ENCODE measurements at regions not wholly inside any gene's neighbourhood (a gene's known extent, or its start where the extent isn't known, plus 50 kb on each side); places are given as distances from the start of the nearest gene placed in this dataset.

DNA sequence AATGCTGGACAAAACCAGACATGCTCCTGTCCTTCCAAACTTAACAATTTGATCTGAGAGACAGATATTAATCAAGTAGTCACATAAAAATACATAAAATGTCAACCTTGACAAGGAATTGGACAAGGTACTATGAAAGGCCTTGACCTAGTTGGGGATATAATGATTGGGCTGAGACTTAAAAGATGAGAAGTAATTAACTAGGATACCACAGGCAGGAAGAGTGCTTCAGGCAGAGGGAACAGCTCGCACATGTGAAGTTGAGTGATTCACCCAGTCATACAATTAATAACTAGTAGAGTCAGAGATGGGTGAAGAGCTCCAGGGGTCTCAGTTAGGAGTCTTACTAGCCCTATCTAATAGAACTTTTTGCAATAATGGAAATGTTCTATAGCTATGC, 259.5 kb downstream of the MSRB3 start:
- H2AFZ ChIP-seq (ENCODE audit: low read length) = no peak overlapping the region
- no peaks in the 10 kb centered on the region for H3F3A ChIP-seq (ENCODE audit: insufficient read depth, low read length)
- no peaks in the 10 kb centered on the region for H3K79me2 ChIP-seq (ENCODE audit: low read length)
- no peaks in the 10 kb centered on the region for H3K36me3 ChIP-seq (replicated peaks; ENCODE audit: insufficient read depth, low read length)
- H3K9ac ChIP-seq (ENCODE audit: low read length) = no peak overlapping the region
- TF ChIP-seq EZH2 (optimal IDR thresholded peaks at IDR 0.05; ENCODE audit: low read depth, low read length) (no peak), EZH2phosphoT487 (IDR thresholded peaks at IDR 0.05; ENCODE audit: low read length) (no peak)
- TF ChIP-seq, protein P1, sequence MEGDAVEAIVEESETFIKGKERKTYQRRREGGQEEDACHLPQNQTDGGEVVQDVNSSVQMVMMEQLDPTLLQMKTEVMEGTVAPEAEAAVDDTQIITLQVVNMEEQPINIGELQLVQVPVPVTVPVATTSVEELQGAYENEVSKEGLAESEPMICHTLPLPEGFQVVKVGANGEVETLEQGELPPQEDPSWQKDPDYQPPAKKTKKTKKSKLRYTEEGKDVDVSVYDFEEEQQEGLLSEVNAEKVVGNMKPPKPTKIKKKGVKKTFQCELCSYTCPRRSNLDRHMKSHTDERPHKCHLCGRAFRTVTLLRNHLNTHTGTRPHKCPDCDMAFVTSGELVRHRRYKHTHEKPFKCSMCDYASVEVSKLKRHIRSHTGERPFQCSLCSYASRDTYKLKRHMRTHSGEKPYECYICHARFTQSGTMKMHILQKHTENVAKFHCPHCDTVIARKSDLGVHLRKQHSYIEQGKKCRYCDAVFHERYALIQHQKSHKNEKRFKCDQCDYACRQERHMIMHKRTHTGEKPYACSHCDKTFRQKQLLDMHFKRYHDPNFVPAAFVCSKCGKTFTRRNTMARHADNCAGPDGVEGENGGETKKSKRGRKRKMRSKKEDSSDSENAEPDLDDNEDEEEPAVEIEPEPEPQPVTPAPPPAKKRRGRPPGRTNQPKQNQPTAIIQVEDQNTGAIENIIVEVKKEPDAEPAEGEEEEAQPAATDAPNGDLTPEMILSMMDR (IDR thresholded peaks at IDR 0.05; ENCODE audit: low read length) = no peak
- no peaks in the 10 kb centered on the region for H3K9me3 ChIP-seq (replicated peaks; ENCODE audit: insufficient read depth, low read length)
- no peak overlapping the region for H3K4me3 ChIP-seq (ENCODE audit: low read length)
- H3K4me1 ChIP-seq (ENCODE audit: low read length) = no peaks in the 10 kb centered on the region
- no peaks in the 10 kb centered on the region for H3K9me2 ChIP-seq (replicated peaks; ENCODE audit: insufficient read depth, low read length)
- H3K27me3 ChIP-seq (replicated peaks; ENCODE audit: insufficient read depth, low read length) = no peaks in the 10 kb centered on the region
- no peak for DNase-seq
- no peaks in the 10 kb centered on the region for H4K20me1 ChIP-seq (ENCODE audit: insufficient read depth, low read length)
- no peak overlapping the region for H3K27ac ChIP-seq (ENCODE audit: low read length)
- no peak overlapping the region for H3K4me2 ChIP-seq (ENCODE audit: low read depth, low read length)

DNA sequence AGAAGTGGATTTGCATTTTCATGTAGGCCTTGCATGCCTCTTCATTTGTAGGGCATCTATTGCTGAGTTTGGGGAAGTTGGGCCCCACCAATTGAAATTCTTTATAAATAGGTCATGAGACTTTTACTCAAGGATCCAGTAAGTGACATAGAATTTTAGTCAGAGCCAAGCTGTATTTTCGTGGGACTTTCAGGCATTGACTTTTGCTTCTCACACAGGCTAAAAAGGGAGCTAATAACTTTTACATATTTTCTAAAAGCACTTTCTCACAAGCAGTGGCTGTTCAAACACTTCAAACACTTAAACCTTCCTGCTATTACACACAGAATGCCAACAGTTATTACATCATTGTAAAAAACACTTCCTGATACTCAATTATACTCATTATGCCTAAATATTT, 260.5 kb downstream of the MSRB3 start:
- Histone ChIP-seq H3K36me3 (replicated peaks; ENCODE audit: insufficient read depth, low read length) (no peaks in the 10 kb centered on the region), H3K27me3 (replicated peaks; ENCODE audit: insufficient read depth, low read length) (no peaks in the 10 kb centered on the region), H3K4me3 (ENCODE audit: low read length) (no peak overlapping the region), H2AFZ (ENCODE audit: low read length) (no peak overlapping the region), H3K79me2 (ENCODE audit: low read length) (no peaks in the 10 kb centered on the region), H3K9ac (ENCODE audit: low read length) (no peak overlapping the region), H4K20me1 (ENCODE audit: insufficient read depth, low read length) (no peaks in the 10 kb centered on the region), H3K4me2 (ENCODE audit: low read depth, low read length) (no peak overlapping the region), H3F3A (ENCODE audit: insufficient read depth, low read length) (no peaks in the 10 kb centered on the region), H3K9me3 (replicated peaks; ENCODE audit: insufficient read depth, low read length) (no peaks in the 10 kb centered on the region), H3K9me2 (replicated peaks; ENCODE audit: insufficient read depth, low read length) (no peaks in the 10 kb centered on the region), H3K4me1 (ENCODE audit: low read length) (no peaks in the 10 kb centered on the region), H3K27ac (ENCODE audit: low read length) (no peak overlapping the region)
- DNase-seq = no peak
- TF ChIP-seq EZH2 (optimal IDR thresholded peaks at IDR 0.05; ENCODE audit: low read depth, low read length) (no peak), EZH2phosphoT487 (IDR thresholded peaks at IDR 0.05; ENCODE audit: low read length) (no peak)
- TF ChIP-seq, protein P1 (IDR thresholded peaks at IDR 0.05; ENCODE audit: low read length) = no peak

DNA sequence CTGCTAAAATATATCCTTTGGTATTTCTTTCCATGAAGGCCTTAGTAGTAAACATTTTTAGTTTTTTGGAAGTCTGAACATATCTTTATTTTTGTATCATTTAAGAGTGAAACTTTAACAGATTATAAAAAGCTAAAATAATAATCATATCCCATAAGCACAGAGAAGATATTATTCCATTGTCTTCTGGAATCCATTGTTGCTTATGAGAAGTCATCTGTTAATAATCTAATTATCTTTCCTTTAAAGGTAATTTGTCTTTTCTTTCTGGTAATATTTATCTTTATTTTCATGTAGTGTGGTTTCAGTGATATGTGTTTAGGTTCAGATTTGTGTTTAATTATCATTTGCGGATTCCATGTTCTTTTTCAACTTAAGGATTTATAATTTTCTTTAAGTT, 261.7 kb downstream of the MSRB3 start:
- no peak for TF ChIP-seq EZH2 (optimal IDR thresholded peaks at IDR 0.05; ENCODE audit: low read depth, low read length)
- TF ChIP-seq EZH2phosphoT487 (IDR thresholded peaks at IDR 0.05; ENCODE audit: low read length) = no peak
- TF ChIP-seq, protein P1 (IDR thresholded peaks at IDR 0.05; ENCODE audit: low read length) = no peak
- Histone ChIP-seq H3K4me1 (ENCODE audit: low read length) (no peaks in the 10 kb centered on the region), H3K27me3 (replicated peaks; ENCODE audit: insufficient read depth, low read length) (no peaks in the 10 kb centered on the region), H3K36me3 (replicated peaks; ENCODE audit: insufficient read depth, low read length) (no peaks in the 10 kb centered on the region), H3F3A (ENCODE audit: insufficient read depth, low read length) (no peaks in the 10 kb centered on the region), H3K4me2 (ENCODE audit: low read depth, low read length) (no peak overlapping the region), H3K27ac (ENCODE audit: low read length) (no peak overlapping the region), H3K4me3 (ENCODE audit: low read length) (no peak overlapping the region), H4K20me1 (ENCODE audit: insufficient read depth, low read length) (no peaks in the 10 kb centered on the region), H3K9ac (ENCODE audit: low read length) (no peak overlapping the region), H3K9me3 (replicated peaks; ENCODE audit: insufficient read depth, low read length) (no peaks in the 10 kb centered on the region), H2AFZ (ENCODE audit: low read length) (no peak overlapping the region), H3K9me2 (replicated peaks; ENCODE audit: insufficient read depth, low read length) (no peaks in the 10 kb centered on the region), H3K79me2 (ENCODE audit: low read length) (no peaks in the 10 kb centered on the region)
- DNase-seq = no peak

Data from MM.1S (cell line).